HEK293T (cell line): ENCODE measurements at regions not wholly inside any gene's neighbourhood (a gene's known extent, or its start where the extent isn't known, plus 50 kb on each side); places are given as distances from the start of the nearest gene placed in this dataset.

Experiments used
- BHLHE40 ChIP-seq: fragments of 450-650 bp; IDR thresholded peaks from 2 replicates; pipeline ENCODE4 v1.6.1; 2016; ENCODE audit warnings: mild to moderate bottlenecking, moderate library complexity, borderline replicate concordance
- NFRKB ChIP-seq: fragments of 450-650 bp; IDR thresholded peaks from 2 replicates; pipeline ENCODE4 v1.6.1; 2016; ENCODE audit warnings: mild to moderate bottlenecking, moderate library complexity
- SP1 ChIP-seq: fragments of 450-650 bp; IDR thresholded peaks from 2 replicates; pipeline ENCODE4 v1.6.1; 2017
- SUZ12 ChIP-seq: fragments of 450-650 bp; IDR thresholded peaks from 2 replicates; pipeline ENCODE4 v1.6.1; 2016; ENCODE audit warnings: mild to moderate bottlenecking

DNA sequence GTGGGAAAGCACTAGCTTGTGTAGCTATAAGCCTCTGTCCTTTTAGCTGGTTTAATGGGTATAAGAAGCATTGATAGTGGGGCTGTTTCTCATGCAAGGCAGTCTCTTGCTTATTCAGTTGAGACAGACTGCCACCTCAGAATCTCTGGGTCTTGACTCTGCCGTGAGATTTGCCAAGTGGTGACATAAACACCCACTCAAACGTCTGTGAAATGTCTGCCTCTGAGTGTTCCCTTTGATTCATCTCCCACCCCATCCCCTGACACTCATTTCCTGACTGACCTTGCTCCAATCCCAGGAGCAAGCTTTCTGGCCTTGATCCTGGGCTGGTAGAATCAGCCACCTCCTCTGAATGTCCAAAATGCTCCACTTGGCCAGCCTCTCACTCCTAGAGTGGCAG is 141.9 kb upstream of the RBMS1 start:
- no peak for TF ChIP-seq BHLHE40
- TF ChIP-seq NFRKB: no peak
- no peak for TF ChIP-seq SUZ12
- no peak for TF ChIP-seq SP1
